IMR-90 (cell line): ENCODE measurements at regions not wholly inside any gene's neighbourhood (a gene's known extent, or its start where the extent isn't known, plus 50 kb on each side); places are given as distances from the start of the nearest gene placed in this dataset.
A peak's percentile ranks its signal among the peaks of the same experiment; 100 is the strongest.

ENCODE experiments used
- ATAC-seq: fragments of 200-7000 bp; cut with Tn5 transposase; 2 replicates; pipeline ENCODE4 v1.9.1; 2020; ENCODE audit warnings: low read depth, mild to moderate bottlenecking, moderate library complexity
- BruUV-seq: library from RNA; stranded (reverse); fragments of 400-500 nt; replicated peaks from 2 replicates; lab custom pipeline; 2021; lab: Mats Ljungman, UMichigan
- CTCF ChIA-PET: fragments of 300-600 bp; formaldehyde crosslinking; extraction: SDS; loops from one replicate; lab custom pipeline; 2021; ENCODE audit warnings: antibody characterized with exemption; lab: Yijun Ruan, JAX
- POLR2A ChIA-PET: fragments of 300-600 bp; sonication (Branson Sonifier 250); formaldehyde crosslinking; loops from one replicate; lab custom pipeline; 2022; ENCODE audit warnings: antibody characterized with exemption; ENCODE audit not compliant: unreplicated experiment; lab: Charles Lee
- DNase-seq: peaks from one replicate; pipeline ENCODE4 v3.0.0; 2013
- H2AFZ ChIP-seq: replicated peaks from 2 replicates; pipeline ENCODE3; 2013; ENCODE audit warnings: low read length, mild to moderate bottlenecking; ENCODE audit not compliant: poor library complexity
- H2AK5ac ChIP-seq: 2 replicates; pipeline ENCODE4 v1.6.1; 2013; ENCODE audit warnings: low read depth, low read length, inconsistent platforms
- H2AK9ac ChIP-seq: replicated peaks from 2 replicates; pipeline ENCODE3; 2013; ENCODE audit warnings: mild to moderate bottlenecking, low read depth, low read length, moderate library complexity; ENCODE audit not compliant: poor library complexity
- H2BK120ac ChIP-seq: 2 replicates; pipeline ENCODE4 v1.6.1; 2013; ENCODE audit warnings: low read depth, low read length, inconsistent platforms
- H2BK15ac ChIP-seq: 3 replicates; pipeline ENCODE4 v1.6.1; 2013; ENCODE audit warnings: low read depth, low read length, inconsistent platforms
- H2BK20ac ChIP-seq: 2 replicates; pipeline ENCODE4 v1.6.1; 2013; ENCODE audit warnings: low read depth, mild to moderate bottlenecking, inconsistent platforms, low read length, moderate library complexity
- H2BK5ac ChIP-seq: 2 replicates; pipeline ENCODE4 v1.6.1; 2013; ENCODE audit warnings: mild to moderate bottlenecking, low read depth, low read length, inconsistent platforms; ENCODE audit not compliant: poor library complexity, severe bottlenecking
- H3K14ac ChIP-seq: replicated peaks from 2 replicates; pipeline ENCODE4 v1.6.1; 2013; ENCODE audit warnings: low read depth, low read length, inconsistent platforms
- H3K18ac ChIP-seq: 2 replicates; pipeline ENCODE4 v1.6.1; 2013; ENCODE audit warnings: low read depth, low read length, control low read depth
- H3K23ac ChIP-seq: 2 replicates; pipeline ENCODE4 v1.6.1; 2013; ENCODE audit warnings: low read depth, low read length, inconsistent platforms
- H3K27ac ChIP-seq: 2 replicates; pipeline ENCODE4 v1.5.1; 2013; ENCODE audit warnings: mild to moderate bottlenecking, control low read depth, low read length; ENCODE audit not compliant: insufficient read depth
- H3K27me3 ChIP-seq: 2 replicates; pipeline ENCODE4 v1.6.1; 2013; ENCODE audit warnings: low read length; ENCODE audit not compliant: control insufficient read depth, insufficient read depth
- H3K36me3 ChIP-seq: 2 replicates; pipeline ENCODE4 v1.6.1; 2013; ENCODE audit warnings: low read length, mixed read lengths; ENCODE audit not compliant: control insufficient read depth, insufficient read depth
- H3K4ac ChIP-seq: 2 replicates; pipeline ENCODE4 v1.6.1; 2013; ENCODE audit warnings: low read depth, low read length, inconsistent platforms
- H3K4me1 ChIP-seq: 2 replicates; pipeline ENCODE4 v1.6.1; 2013; ENCODE audit warnings: low read length, mixed read lengths; ENCODE audit not compliant: control insufficient read depth, insufficient read depth
- H3K4me2 ChIP-seq: 2 replicates; pipeline ENCODE4 v1.6.1; 2013; ENCODE audit warnings: low read depth, mild to moderate bottlenecking, control low read depth, low read length, moderate library complexity
- H3K4me3 ChIP-seq: 2 replicates; pipeline ENCODE4 v1.5.1; 2013; ENCODE audit warnings: low read depth, mild to moderate bottlenecking, control low read depth, low read length, moderate library complexity; ENCODE audit not compliant: insufficient read depth
- H3K56ac ChIP-seq: 2 replicates; pipeline ENCODE4 v1.6.1; 2013; ENCODE audit warnings: low read length, inconsistent platforms; ENCODE audit not compliant: insufficient read depth; ENCODE audit errors: extremely low read depth
- H3K79me1 ChIP-seq, 2 experiments: 2 replicates each; pipeline ENCODE4 v1.6.1; 2013; ENCODE audit warnings: low read length in 2 of 2, inconsistent platforms in 1 of 2, low read depth in 1 of 2
- H3K9ac ChIP-seq: 2 replicates; pipeline ENCODE4 v1.6.1; 2013; ENCODE audit warnings: low read depth, low read length, control low read depth
- H3K9me1 ChIP-seq: 2 replicates; pipeline ENCODE4 v1.6.1; 2013; ENCODE audit warnings: low read length, inconsistent platforms; ENCODE audit not compliant: insufficient read depth
- H3K9me3 ChIP-seq: 2 replicates; pipeline ENCODE4 v1.6.1; 2013; ENCODE audit warnings: low read length; ENCODE audit not compliant: control insufficient read depth, insufficient read depth
- H4K20me1 ChIP-seq: 2 replicates; pipeline ENCODE4 v1.6.1; 2013; ENCODE audit warnings: low read length, inconsistent platforms; ENCODE audit not compliant: insufficient read depth
- H4K5ac ChIP-seq: 2 replicates; pipeline ENCODE4 v1.6.1; 2013; ENCODE audit warnings: mild to moderate bottlenecking, low read depth, low read length, control low read depth
- H4K8ac ChIP-seq, 2 experiments: 2 replicates each; pipeline ENCODE4 v1.6.1; 2013; ENCODE audit warnings: low read depth in 2 of 2, low read length in 2 of 2, control low read depth in 1 of 2, inconsistent platforms in 1 of 2
- H4K91ac ChIP-seq: 2 replicates; pipeline ENCODE4 v1.6.1; 2013; ENCODE audit warnings: low read depth, low read length, inconsistent platforms; ENCODE audit not compliant: insufficient read depth
- BHLHE40 ChIP-seq: fragments of 150-350 bp; IDR thresholded peaks from 2 replicates; pipeline ENCODE4 v1.6.1; 2016; ENCODE audit warnings: mild to moderate bottlenecking, low read depth, low read length
- CHD1 ChIP-seq: IDR thresholded peaks from 2 replicates; pipeline ENCODE4 v1.6.1; 2012; ENCODE audit warnings: low read depth, low read length, improper control_type of control experiment
- ELK1 ChIP-seq: fragments of 150-350 bp; IDR thresholded peaks from 2 replicates; pipeline ENCODE4 v1.6.1; 2016; ENCODE audit warnings: low read depth, mild to moderate bottlenecking, low read length, moderate library complexity, borderline replicate concordance
- FOS ChIP-seq: fragments of 150-350 bp; IDR thresholded peaks from 2 replicates; pipeline ENCODE4 v1.6.1; 2016; ENCODE audit warnings: low read depth, low read length
- MXI1 ChIP-seq: IDR thresholded peaks from 2 replicates; pipeline ENCODE4 v1.6.1; 2012; ENCODE audit warnings: low read depth, mild to moderate bottlenecking, low read length, moderate library complexity, borderline replicate concordance
- POLR2A ChIP-seq: IDR thresholded peaks from 2 replicates; pipeline ENCODE4 v1.6.1; 2012; ENCODE audit warnings: mild to moderate bottlenecking, low read depth, low read length
- RAD21 ChIP-seq: IDR thresholded peaks from 2 replicates; pipeline ENCODE4 v1.6.1; 2012; ENCODE audit warnings: low read length, improper control_type of control experiment
- RFX5 ChIP-seq: IDR thresholded peaks from 2 replicates; pipeline ENCODE4 v1.8.0; 2012; ENCODE audit warnings: low read depth, mild to moderate bottlenecking, low read length, moderate library complexity
- USF2 ChIP-seq: fragments of 150-350 bp; IDR thresholded peaks from 2 replicates; pipeline ENCODE4 v1.6.1; 2017; ENCODE audit warnings: mild to moderate bottlenecking, antibody characterized with exemption, low read length, low read depth
- WGBS, 2 experiments: methylation state at CpG; one replicate each; pipeline versions ENCODE4 v1.1.5 to v1.1.7; 2013; ENCODE audit warnings: missing lambda C conversion rate in 2 of 2; ENCODE audit not compliant: insufficient read length in 1 of 2; ENCODE audit errors: extremely low coverage in 2 of 2; 5-methylcytosine and 5-hydroxymethylcytosine counted together
- dilution Hi-C: fragments of 300-500 bp; cut with HindIII; formaldehyde crosslinking; loops from one replicate; pipeline ENCODE4 v1.14.3; 2018; ENCODE audit warnings: low sequenced_read_pairs; ENCODE audit not compliant: unreplicated experiment
- in situ Hi-C: fragments of 300-500 bp; cut with MboI; formaldehyde crosslinking; loops from 3 replicates; pipeline ENCODE4 v1.14.3; 2019; ENCODE audit warnings: low sequenced_read_pairs, inconsistent platforms, mixed read lengths
- intact Hi-C: fragments of 100-400 bp; cut with micrococcal nuclease; formaldehyde crosslinking; loops from 2 replicates; pipeline ENCODE4 v1.10.0; 2022

- Histone ChIP-seq H4K8ac (peak overlapping the region; percentile 96 to 97; a peak in 3 of 4 replicates), H4K91ac (peak overlapping the region; percentile 99), H3K14ac (peak overlapping the region; percentile 91), H3K4me1 (peaks cover 24% of the 10 kb centered on the region), H3K23ac (peak overlapping the region; percentile 35; the same call in 1 of the 2 replicates), H2AK5ac (peak overlapping the region; percentile 94), H3K9me3 (no peaks in the 10 kb centered on the region), H3K79me1 (peaks cover 0 to 24% of the 10 kb centered on the region in 2 experiments; a peak in 3 of 4 replicates), H2AFZ (no peak overlapping the region), H2AK9ac (peak overlapping the region; percentile 70), H3K9me1 (peaks cover 8% of the 10 kb centered on the region), H3K4me3 (no peak overlapping the region), H3K4me2 (no peak overlapping the region; the same call in 1 of the 2 replicates), H3K27me3 (no peaks in the 10 kb centered on the region), H3K56ac (peak overlapping the region; percentile 72; the same call in 1 of the 2 replicates), H3K36me3 (no peaks in the 10 kb centered on the region), H4K5ac (peak overlapping the region; percentile 95), H3K27ac (peak overlapping the region; percentile 96), H2BK120ac (peak overlapping the region; percentile 96), H4K20me1 (no peaks in the 10 kb centered on the region), H2BK15ac (peak overlapping the region; percentile 93; the same call in 2 of the 3 replicates), H3K4ac (peak overlapping the region; percentile 96), H3K18ac (peak overlapping the region; percentile 95), H3K9ac (peak overlapping the region; percentile 76; the same call in 1 of the 2 replicates), H2BK20ac (peak overlapping the region; percentile 89), H2BK5ac (peak overlapping the region; percentile 88)
- no peak for TF ChIP-seq RAD21
- no peak for TF ChIP-seq ELK1
- TF ChIP-seq FOS: no peak
- TF ChIP-seq CHD1: no peak
- no peak for TF ChIP-seq MXI1
- no peak for TF ChIP-seq POLR2A
- no peak for TF ChIP-seq BHLHE40
- no peak for TF ChIP-seq RFX5
- no peak for TF ChIP-seq USF2
- no TSS peak for BruUV-seq
- in situ Hi-C loops: no loop called here
- POLR2A ChIA-PET: no interaction called here
- dilution Hi-C loops: no loop called here
- CTCF ChIA-PET: no interaction called here
- intact Hi-C loops: no loop called here
- ATAC-seq (no peak), DNase-seq (no peak)
- no CpG with 5 or more reads among the region's 7 CpGs for WGBS, 2 experiments
These were observed 165.8 kb upstream of the FOXF1 start for GRCh38 chr16:86344586-86344871.
